HepG2 (cell line): ENCODE measurements at regions not wholly inside any gene's neighbourhood (a gene's known extent, or its start where the extent isn't known, plus 50 kb on each side); places are given as distances from the start of the nearest gene placed in this dataset.

Source experiments
- CREB3 ChIP-seq: sonication (generic); formaldehyde crosslinking; IDR thresholded peaks from 2 replicates; pipeline ENCODE4 v1.5.0; 2020; ENCODE audit warnings: missing genetic modification reagents
- CTCF ChIP-seq: sonication (generic); formaldehyde crosslinking; IDR thresholded peaks from 2 replicates; pipeline ENCODE4 v1.5.0; 2020; ENCODE audit warnings: mild to moderate bottlenecking, missing genetic modification reagents, moderate library complexity
- ETV6 ChIP-seq: sonication (generic); formaldehyde crosslinking; conservative IDR thresholded peaks from 2 replicates; pipeline ENCODE4 v1.4.0; 2020; ENCODE audit warnings: missing genetic modification reagents
- MAFG ChIP-seq: sonication (generic); formaldehyde crosslinking; IDR thresholded peaks from 2 replicates; pipeline ENCODE4 v1.5.1; 2020; ENCODE audit warnings: mild to moderate bottlenecking, missing genetic modification reagents
- MYC ChIP-seq: sonication (generic); formaldehyde crosslinking; IDR thresholded peaks from 2 replicates; pipeline ENCODE4 v1.9.0; 2021; ENCODE audit warnings: missing genetic modification reagents, borderline replicate concordance
- SRF ChIP-seq: IDR thresholded peaks from 2 replicates; pipeline ENCODE4 v1.6.1; 2011; ENCODE audit warnings: mild to moderate bottlenecking, low read depth, low read length, moderate library complexity
- ZNF670 ChIP-seq: sonication (generic); formaldehyde crosslinking; IDR thresholded peaks from 2 replicates; pipeline ENCODE4 v1.8.0; 2022; ENCODE audit warnings: mild to moderate bottlenecking, missing genetic modification reagents, borderline replicate concordance

- TF ChIP-seq ETV6 (CRISPR knock-in tag) = no peak
- no peak for TF ChIP-seq CTCF (CRISPR knock-in tag)
- TF ChIP-seq ZNF670 (CRISPR knock-in tag) = no peak
- TF ChIP-seq SRF = no peak
- TF ChIP-seq CREB3 (CRISPR knock-in tag) = no peak
- no peak for TF ChIP-seq MAFG (CRISPR knock-in tag)
- no peak for TF ChIP-seq MYC
These were observed 90.0 kb downstream of the DSEL start for GRCh38 chr18:67426486-67426885.
